Activated T-helper 9 cell treated with anti-CD3 and anti-CD28 coated beads, Interleukin-2, amount 50 U/mL, for 16 hours (primary cell): ENCODE measurements at regions not wholly inside any gene's neighbourhood (a gene's known extent, or its start where the extent isn't known, plus 50 kb on each side); places are given as distances from the start of the nearest gene placed in this dataset.
"Not testable (repeated sequence)": the region's sequence is repeated elsewhere in the genome, so short reads cannot be mapped to it uniquely, and the experiment has no call there.

Experiments
- DNase-seq: peaks from one replicate; pipeline ENCODE4 v3.0.0-alpha.2; 2020; ENCODE audit warnings: low read depth

- no peak for DNase-seq
Observed at GRCh38 chr9:32200896-32201295, 183.5 kb upstream of the ACO1 start.

- DNase-seq = not testable (repeated sequence)
Observed at GRCh38 chr9:32209164-32209563, 175.3 kb upstream of the ACO1 start.

GRCh38 chr9:32218100-32218767 lies 166.2 kb upstream of the ACO1 start:
- no peak for DNase-seq

DNA sequence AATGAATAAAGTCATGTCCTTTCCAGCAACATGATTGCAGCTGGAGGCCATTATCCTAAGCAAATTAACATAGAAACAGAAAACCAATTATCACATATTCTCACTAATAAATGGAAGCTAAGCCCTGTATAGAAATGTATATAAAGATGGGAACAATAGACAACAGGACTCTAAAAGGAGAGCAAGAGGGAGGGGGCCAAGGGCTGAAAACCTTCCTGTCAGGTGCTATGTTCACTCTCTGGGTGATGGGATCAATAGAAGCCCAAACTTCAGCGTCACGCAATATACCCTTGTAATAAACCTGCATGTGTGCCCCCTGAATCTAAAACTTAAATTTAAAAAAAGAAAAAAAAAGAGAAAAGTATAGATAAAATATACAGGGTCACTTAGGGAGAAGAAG lies 163.7 kb upstream of the ACO1 start:
- no peak for DNase-seq

DNA sequence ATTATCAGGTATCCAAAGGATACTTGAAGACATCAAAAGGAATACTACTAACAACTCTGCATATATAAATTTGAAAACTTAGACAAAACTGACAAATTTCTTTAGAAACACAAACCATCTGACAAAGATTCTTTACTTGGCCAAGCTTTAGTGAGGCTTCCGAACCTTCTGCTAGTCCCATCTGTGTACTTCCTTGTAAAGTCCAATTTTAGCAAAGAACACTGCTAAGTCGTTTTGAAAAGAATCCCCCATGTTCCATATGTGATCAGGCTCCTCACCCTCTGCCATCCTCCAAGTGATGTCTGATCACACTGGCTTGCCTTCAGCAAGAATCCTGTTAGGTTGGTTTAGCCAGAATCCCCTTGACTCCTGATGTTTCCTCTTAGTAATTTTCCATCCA lies 150.0 kb upstream of the ACO1 start:
- DNase-seq = no peak

DNA sequence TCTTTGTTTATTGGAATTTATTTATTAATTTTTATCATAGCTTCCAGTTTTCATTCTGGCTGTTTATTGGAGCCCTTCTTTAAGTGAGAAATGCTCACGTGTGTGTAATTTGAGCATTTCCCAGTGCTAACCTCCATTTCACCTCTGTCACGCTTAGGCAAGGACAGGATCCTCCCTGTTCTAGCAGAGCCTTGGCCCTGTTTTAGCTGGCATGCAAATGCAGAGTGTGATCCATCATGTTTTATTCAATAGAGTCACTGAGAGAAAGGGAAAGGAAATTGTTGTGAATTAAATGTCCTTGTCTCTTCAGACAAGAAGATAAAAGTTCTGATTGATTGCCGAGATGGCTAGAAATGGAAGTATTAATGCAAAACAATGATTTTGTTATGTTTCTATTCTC lies 137.3 kb upstream of the ACO1 start:
- no peak for DNase-seq

DNA sequence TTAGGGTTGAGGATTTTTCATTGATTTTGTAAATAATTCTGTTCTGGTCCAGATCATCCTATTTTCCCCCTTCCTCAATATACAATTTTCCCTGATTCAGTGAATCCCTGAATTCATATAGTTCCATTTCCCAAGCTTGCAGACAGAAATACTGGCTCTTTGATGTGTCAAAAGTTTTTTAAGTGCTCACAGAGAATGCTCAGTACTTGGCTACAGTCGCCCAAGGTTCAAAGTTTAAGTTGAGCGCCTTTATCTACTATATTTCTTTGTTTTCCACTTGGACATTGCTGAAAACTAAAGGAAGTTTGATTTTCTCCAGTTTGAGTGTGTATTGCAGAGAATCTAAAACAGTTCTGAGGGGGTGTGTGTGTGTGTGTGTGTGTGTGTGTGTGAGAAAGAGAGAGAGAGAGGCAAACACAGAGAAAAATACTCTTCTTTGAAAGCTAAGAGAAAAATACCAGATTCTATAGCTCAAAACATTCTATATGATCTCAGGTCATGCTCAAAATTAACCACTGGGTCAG lies 136.2 kb upstream of the ACO1 start:
- no peak for DNase-seq

- DNase-seq = no peak
Observed at GRCh38 chr9:32251539-32251938, 132.9 kb upstream of the ACO1 start.

DNA sequence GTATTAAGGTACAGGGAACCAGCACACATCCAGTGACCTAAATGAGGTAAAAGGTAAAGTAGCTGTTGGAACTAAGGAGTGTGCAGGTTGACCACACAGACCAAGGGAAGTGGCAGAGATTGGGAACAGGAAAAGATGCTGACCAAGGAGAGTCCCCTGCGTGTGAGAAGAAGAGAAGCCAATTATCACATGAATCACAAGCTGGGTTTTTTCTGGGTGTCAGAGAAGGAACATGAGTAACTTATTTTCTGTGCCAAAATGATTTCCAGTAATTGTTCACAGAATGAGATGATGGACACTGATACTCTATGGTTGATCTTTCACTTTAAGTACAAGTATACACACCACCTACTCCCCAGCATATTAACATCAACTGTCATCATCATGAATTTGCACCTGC lies 130.7 kb upstream of the ACO1 start:
- DNase-seq = no peak

- DNase-seq = no peak
Observed at GRCh38 chr9:32255026-32255425, 129.4 kb upstream of the ACO1 start.

DNA sequence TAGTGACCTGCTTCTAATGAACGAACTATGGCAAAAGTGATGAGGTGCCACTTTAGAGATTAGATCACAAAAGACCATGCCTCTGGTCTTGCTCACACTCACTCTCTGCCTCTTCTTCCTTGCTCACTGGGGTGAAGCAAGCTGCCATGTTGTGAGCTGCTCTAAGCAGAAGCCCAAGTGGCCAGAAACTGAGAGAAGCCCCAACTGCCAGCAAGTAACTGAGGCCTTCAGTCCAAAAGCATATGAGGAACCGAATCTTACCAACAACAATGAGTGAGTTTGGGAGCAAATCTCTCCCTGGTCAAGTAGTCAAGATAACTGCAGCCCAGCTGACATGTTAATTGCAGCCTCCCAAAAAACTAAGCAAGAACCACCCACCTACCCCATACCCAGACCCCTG lies 126.0 kb upstream of the ACO1 start:
- no peak for DNase-seq

- DNase-seq = no peak
Observed at GRCh38 chr9:32260151-32260862, 124.1 kb upstream of the ACO1 start.

GRCh38 chr9:32264170-32264864 lies 120.1 kb upstream of the ACO1 start:
- DNase-seq = no peak

DNA sequence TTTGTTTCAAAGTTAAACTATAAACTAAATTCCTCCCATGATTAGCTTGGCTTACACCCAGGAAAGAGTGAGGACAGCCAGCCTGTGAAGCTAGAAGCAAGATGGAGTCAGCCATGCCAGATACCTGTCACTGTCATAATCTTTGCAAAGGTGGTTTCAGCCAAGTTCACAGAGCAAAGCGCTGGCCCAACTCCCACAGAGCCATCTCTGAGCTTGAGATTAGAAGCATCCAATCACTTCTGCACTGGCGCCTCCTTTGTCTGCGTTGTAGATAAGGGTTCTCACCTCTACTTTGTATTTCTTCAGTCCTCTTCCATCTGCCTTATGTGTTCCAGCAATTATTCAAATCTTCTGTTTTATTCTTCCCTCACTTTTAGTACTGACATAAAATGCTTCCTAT lies 119.4 kb upstream of the ACO1 start:
- no peak for DNase-seq

DNA sequence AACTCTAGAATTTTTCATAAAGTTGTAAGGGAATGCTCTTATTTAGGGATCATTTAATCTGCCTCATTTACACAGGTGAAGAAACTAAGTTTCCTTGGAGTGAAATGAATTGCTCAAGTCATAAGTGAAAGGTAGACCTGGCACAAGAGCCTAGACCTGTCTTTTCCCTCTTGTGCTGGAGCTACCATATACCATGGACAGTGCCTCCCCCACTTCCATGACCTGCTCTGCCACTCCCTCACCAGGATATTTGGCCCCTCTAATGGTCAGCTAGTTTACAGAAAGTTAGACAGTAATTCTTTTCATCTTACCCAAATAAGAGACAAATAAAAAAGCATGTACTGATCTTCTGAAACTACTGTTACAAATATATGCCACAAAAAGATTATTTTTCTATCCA lies 105.5 kb upstream of the ACO1 start:
- no peak for DNase-seq

DNA sequence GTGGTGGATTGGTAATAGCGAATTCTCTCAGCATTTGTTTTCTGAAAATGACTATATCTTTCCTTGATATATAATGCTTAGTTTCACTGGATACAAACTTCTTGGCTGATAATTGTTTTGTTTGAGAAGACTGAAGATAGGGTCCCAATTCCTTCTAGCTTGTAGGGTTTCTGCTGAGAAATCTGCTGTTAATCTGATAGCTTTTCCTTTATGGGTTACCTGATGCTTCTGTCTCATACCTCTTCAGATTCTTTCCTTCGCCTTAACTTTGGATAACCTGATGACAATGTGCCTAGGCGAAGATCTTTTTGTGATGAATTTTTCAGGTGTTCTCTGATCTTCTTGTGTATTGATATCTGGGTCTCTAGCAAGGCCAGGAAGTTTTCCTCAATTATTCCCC lies 94.7 kb upstream of the ACO1 start:
- no peak for DNase-seq

GRCh38 chr9:32291370-32291769 lies 93.1 kb upstream of the ACO1 start:
- DNase-seq = no peak

DNA sequence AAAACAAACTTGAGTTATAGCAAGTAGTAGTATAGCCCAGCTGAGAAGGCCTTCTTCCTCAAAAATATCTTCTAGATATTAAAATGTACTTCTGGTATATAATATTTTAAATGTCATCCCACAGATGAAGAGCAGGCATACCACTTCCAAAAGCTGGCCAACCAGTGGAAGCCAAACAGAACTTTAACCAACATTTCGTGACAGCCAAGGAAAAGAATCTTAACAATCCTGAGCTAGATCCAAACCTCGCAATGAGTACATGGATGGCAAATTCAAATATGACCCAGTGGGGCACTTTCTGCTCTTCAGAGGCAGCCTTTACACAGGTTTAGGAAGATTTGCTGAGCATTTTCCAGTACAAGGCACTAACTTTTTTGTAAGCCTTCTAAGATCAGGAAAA lies 91.8 kb upstream of the ACO1 start:
- DNase-seq = no peak

DNA sequence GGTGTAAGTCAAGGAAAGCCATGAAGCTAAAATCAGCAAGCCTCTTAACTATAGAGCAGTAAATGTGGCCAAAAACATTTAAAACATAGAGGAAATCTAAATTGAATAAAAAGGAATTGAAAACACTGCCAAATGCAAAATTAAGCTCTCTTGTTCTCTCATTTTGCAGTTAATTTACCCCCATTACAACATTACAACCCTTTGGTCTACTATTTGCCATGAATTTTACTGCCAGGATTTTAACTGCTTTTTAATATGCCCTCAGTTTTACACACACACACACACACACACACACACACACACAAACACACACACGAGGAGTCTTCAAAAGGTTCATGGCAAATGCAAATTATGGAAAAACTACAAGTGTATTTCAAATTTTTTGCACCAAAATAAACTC lies 91.4 kb upstream of the ACO1 start:
- no peak for DNase-seq

DNA sequence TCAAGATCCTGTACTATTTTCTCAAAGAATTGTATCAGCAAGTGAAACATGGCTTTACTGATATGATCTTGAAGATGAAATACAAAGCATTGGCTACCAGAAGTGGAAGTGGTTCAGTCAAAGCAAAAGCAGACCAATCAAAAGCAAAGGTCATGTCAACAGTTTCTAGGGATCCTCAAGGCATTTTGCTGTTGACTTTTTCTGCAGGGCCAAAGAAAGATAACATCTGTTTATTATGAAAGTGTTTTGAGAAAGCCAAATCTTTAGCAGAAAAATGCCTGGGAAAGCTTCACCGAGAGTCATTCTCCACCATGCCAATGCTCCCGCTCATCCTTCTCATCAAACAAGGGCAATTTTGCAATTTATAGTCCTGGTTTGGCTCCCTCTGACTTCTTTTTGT lies 90.3 kb upstream of the ACO1 start:
- DNase-seq = no peak

DNA sequence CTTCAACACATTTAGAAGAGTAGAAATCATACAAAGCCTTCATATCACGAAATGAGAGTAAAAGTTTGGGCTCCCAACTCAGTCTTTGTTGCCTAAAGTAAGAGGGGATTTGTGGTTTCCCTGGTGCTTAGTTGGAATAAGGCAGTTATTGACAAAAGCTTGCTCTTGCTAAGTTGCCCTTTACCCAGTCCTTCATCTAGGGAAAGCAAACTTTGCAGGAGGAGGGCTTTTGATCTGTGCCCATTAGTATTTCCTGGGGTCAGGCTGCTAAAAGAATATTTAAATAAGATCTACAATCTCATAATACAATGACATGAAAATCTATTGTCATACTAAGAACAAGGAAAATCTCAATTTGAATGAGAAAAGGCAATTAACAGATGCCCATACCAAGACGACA lies 84.1 kb upstream of the ACO1 start:
- no peak for DNase-seq

GRCh38 chr9:32304495-32304894 lies 79.9 kb upstream of the ACO1 start:
- no peak for DNase-seq

- no peak for DNase-seq
Observed at GRCh38 chr9:32306006-32306405, 78.4 kb upstream of the ACO1 start.
